ENCODE measurements at regions not wholly inside any gene's neighbourhood (a gene's known extent, or its start where the extent isn't known, plus 50 kb on each side); places are given as distances from the start of the nearest gene placed in this dataset.

GRCh38 chr20:12293900-12294299 lies 376.2 kb downstream of the BTBD3 start:
- H3K27me3 ChIP-seq (replicated peaks; ENCODE audit: control insufficient read depth, insufficient read depth, low read length) = no peaks in the 10 kb centered on the region
- H3K9ac ChIP-seq (ENCODE audit: low read length) = no peak overlapping the region
- no peak for DNase-seq (ENCODE audit: low read depth)
- no peak overlapping the region for H3K4me3 ChIP-seq (ENCODE audit: low read length)
- H3K36me3 ChIP-seq (ENCODE audit: control insufficient read depth, insufficient read depth, low read length, severe bottlenecking) = no peaks in the 10 kb centered on the region
- H3K4me1 ChIP-seq (ENCODE audit: control insufficient read depth, insufficient read depth, low read length) = no peaks in the 10 kb centered on the region
- H3K9me3 ChIP-seq (ENCODE audit: control insufficient read depth, low read length) = peaks cover 11% of the 10 kb centered on the region

- DNase-seq (ENCODE audit: low read depth) = no peak
Observed at GRCh38 chr20:12294678-12295077, 377.0 kb downstream of the BTBD3 start.

GRCh38 chr20:12305188-12305950 lies 387.7 kb downstream of the BTBD3 start:
- Histone ChIP-seq H3K36me3 (ENCODE audit: control insufficient read depth, insufficient read depth, low read length, severe bottlenecking) (no peaks in the 10 kb centered on the region), H3K9me3 (ENCODE audit: control insufficient read depth, low read length) (no peaks in the 10 kb centered on the region), H3K27me3 (replicated peaks; ENCODE audit: control insufficient read depth, insufficient read depth, low read length) (no peaks in the 10 kb centered on the region), H3K4me3 (ENCODE audit: low read length) (no peak overlapping the region), H3K9ac (ENCODE audit: low read length) (peak overlapping the region; percentile 2), H3K4me1 (ENCODE audit: control insufficient read depth, insufficient read depth, low read length) (peaks cover 19% of the 10 kb centered on the region)
- DNase-seq (ENCODE audit: low read depth) = no peak

More at GRCh38 chr20:12294678-12295077, 377.0 kb downstream of the BTBD3 start:
- Histone ChIP-seq H3K4me3 (ENCODE audit: low read length) (no peak overlapping the region), H3K36me3 (ENCODE audit: control insufficient read depth, insufficient read depth, low read length, severe bottlenecking) (no peaks in the 10 kb centered on the region), H3K27me3 (replicated peaks; ENCODE audit: control insufficient read depth, insufficient read depth, low read length) (no peaks in the 10 kb centered on the region), H3K4me1 (ENCODE audit: control insufficient read depth, insufficient read depth, low read length) (no peaks in the 10 kb centered on the region), H3K9ac (ENCODE audit: low read length) (no peak overlapping the region), H3K9me3 (ENCODE audit: control insufficient read depth, low read length) (peaks cover 11% of the 10 kb centered on the region)

GRCh38 chr20:12306107-12306506 lies 388.4 kb downstream of the BTBD3 start:
- no peaks in the 10 kb centered on the region for H3K36me3 ChIP-seq (ENCODE audit: control insufficient read depth, insufficient read depth, low read length, severe bottlenecking)
- peaks cover 19% of the 10 kb centered on the region for H3K4me1 ChIP-seq (ENCODE audit: control insufficient read depth, insufficient read depth, low read length)
- H3K4me3 ChIP-seq (ENCODE audit: low read length) = no peak overlapping the region
- peak overlapping the region; percentile 2 for H3K9ac ChIP-seq (ENCODE audit: low read length)
- no peak for DNase-seq (ENCODE audit: low read depth)
- H3K9me3 ChIP-seq (ENCODE audit: control insufficient read depth, low read length) = no peaks in the 10 kb centered on the region
- no peaks in the 10 kb centered on the region for H3K27me3 ChIP-seq (replicated peaks; ENCODE audit: control insufficient read depth, insufficient read depth, low read length)

GRCh38 chr20:12311094-12311865 lies 393.6 kb downstream of the BTBD3 start:
- H3K36me3 ChIP-seq (ENCODE audit: control insufficient read depth, insufficient read depth, low read length, severe bottlenecking) = no peaks in the 10 kb centered on the region
- H3K9me3 ChIP-seq (ENCODE audit: control insufficient read depth, low read length) = no peaks in the 10 kb centered on the region
- no peak for DNase-seq (ENCODE audit: low read depth)
- H3K4me3 ChIP-seq (ENCODE audit: low read length) = no peak overlapping the region
- no peaks in the 10 kb centered on the region for H3K27me3 ChIP-seq (replicated peaks; ENCODE audit: control insufficient read depth, insufficient read depth, low read length)
- peaks cover 3% of the 10 kb centered on the region for H3K4me1 ChIP-seq (ENCODE audit: control insufficient read depth, insufficient read depth, low read length)
- H3K9ac ChIP-seq (ENCODE audit: low read length) = no peak overlapping the region

- Histone ChIP-seq H3K9ac (ENCODE audit: low read length) (no peak overlapping the region), H3K27me3 (replicated peaks; ENCODE audit: control insufficient read depth, insufficient read depth, low read length) (no peaks in the 10 kb centered on the region), H3K36me3 (ENCODE audit: control insufficient read depth, insufficient read depth, low read length, severe bottlenecking) (no peaks in the 10 kb centered on the region), H3K4me3 (ENCODE audit: low read length) (no peak overlapping the region), H3K4me1 (ENCODE audit: control insufficient read depth, insufficient read depth, low read length) (no peaks in the 10 kb centered on the region), H3K9me3 (ENCODE audit: control insufficient read depth, low read length) (no peaks in the 10 kb centered on the region)
- no peak for DNase-seq (ENCODE audit: low read depth)
Observed at GRCh38 chr20:12315652-12316051, 398.0 kb downstream of the BTBD3 start.

- no peaks in the 10 kb centered on the region for H3K36me3 ChIP-seq (ENCODE audit: control insufficient read depth, insufficient read depth, low read length, severe bottlenecking)
- no peak for DNase-seq (ENCODE audit: low read depth)
- no peaks in the 10 kb centered on the region for H3K9me3 ChIP-seq (ENCODE audit: control insufficient read depth, low read length)
- no peaks in the 10 kb centered on the region for H3K27me3 ChIP-seq (replicated peaks; ENCODE audit: control insufficient read depth, insufficient read depth, low read length)
- H3K4me1 ChIP-seq (ENCODE audit: control insufficient read depth, insufficient read depth, low read length) = no peaks in the 10 kb centered on the region
- H3K4me3 ChIP-seq (ENCODE audit: low read length) = no peak overlapping the region
- no peak overlapping the region for H3K9ac ChIP-seq (ENCODE audit: low read length)
Observed at GRCh38 chr20:12316794-12317193, 399.1 kb downstream of the BTBD3 start.

GRCh38 chr20:12317433-12317832 lies 399.7 kb downstream of the BTBD3 start:
- no peak for DNase-seq (ENCODE audit: low read depth)
- Histone ChIP-seq H3K27me3 (replicated peaks; ENCODE audit: control insufficient read depth, insufficient read depth, low read length) (no peaks in the 10 kb centered on the region), H3K9me3 (ENCODE audit: control insufficient read depth, low read length) (no peaks in the 10 kb centered on the region), H3K4me1 (ENCODE audit: control insufficient read depth, insufficient read depth, low read length) (no peaks in the 10 kb centered on the region), H3K4me3 (ENCODE audit: low read length) (no peak overlapping the region), H3K9ac (ENCODE audit: low read length) (no peak overlapping the region), H3K36me3 (ENCODE audit: control insufficient read depth, insufficient read depth, low read length, severe bottlenecking) (no peaks in the 10 kb centered on the region)

GRCh38 chr20:12318043-12318442 lies 400.4 kb downstream of the BTBD3 start:
- Histone ChIP-seq H3K4me3 (ENCODE audit: low read length) (no peak overlapping the region), H3K27me3 (replicated peaks; ENCODE audit: control insufficient read depth, insufficient read depth, low read length) (no peaks in the 10 kb centered on the region), H3K9ac (ENCODE audit: low read length) (no peak overlapping the region), H3K4me1 (ENCODE audit: control insufficient read depth, insufficient read depth, low read length) (no peaks in the 10 kb centered on the region), H3K36me3 (ENCODE audit: control insufficient read depth, insufficient read depth, low read length, severe bottlenecking) (no peaks in the 10 kb centered on the region), H3K9me3 (ENCODE audit: control insufficient read depth, low read length) (no peaks in the 10 kb centered on the region)
- DNase-seq (ENCODE audit: low read depth) = no peak

- Histone ChIP-seq H3K9ac (ENCODE audit: low read length) (no peak overlapping the region), H3K27me3 (replicated peaks; ENCODE audit: control insufficient read depth, insufficient read depth, low read length) (no peaks in the 10 kb centered on the region), H3K4me1 (ENCODE audit: control insufficient read depth, insufficient read depth, low read length) (peaks cover 3% of the 10 kb centered on the region), H3K36me3 (ENCODE audit: control insufficient read depth, insufficient read depth, low read length, severe bottlenecking) (no peaks in the 10 kb centered on the region), H3K9me3 (ENCODE audit: control insufficient read depth, low read length) (no peaks in the 10 kb centered on the region), H3K4me3 (ENCODE audit: low read length) (no peak overlapping the region)
- DNase-seq (ENCODE audit: low read depth) = no peak
Observed at GRCh38 chr20:12321736-12322135, 404.0 kb downstream of the BTBD3 start.

GRCh38 chr20:12327205-12327604 lies 409.5 kb downstream of the BTBD3 start:
- Histone ChIP-seq H3K4me1 (ENCODE audit: control insufficient read depth, insufficient read depth, low read length) (peaks cover 8% of the 10 kb centered on the region), H3K27me3 (replicated peaks; ENCODE audit: control insufficient read depth, insufficient read depth, low read length) (no peaks in the 10 kb centered on the region), H3K4me3 (ENCODE audit: low read length) (no peak overlapping the region), H3K9ac (ENCODE audit: low read length) (no peak overlapping the region), H3K36me3 (ENCODE audit: control insufficient read depth, insufficient read depth, low read length, severe bottlenecking) (no peaks in the 10 kb centered on the region), H3K9me3 (ENCODE audit: control insufficient read depth, low read length) (peaks cover 12% of the 10 kb centered on the region)
- DNase-seq (ENCODE audit: low read depth) = no peak

Data from adipocyte (in vitro differentiated cells).